Cardiac muscle cell (in vitro differentiated cells and primary cell): ENCODE measurements at regions not wholly inside any gene's neighbourhood (a gene's known extent, or its start where the extent isn't known, plus 50 kb on each side); places are given as distances from the start of the nearest gene placed in this dataset.

Experiments used
- DNase-seq, 2 donors: peaks; one replicate each; pipeline versions ENCODE4 v3.0.0 to v3.0.0-alpha.2; 2010 to 2017; ENCODE audit warnings: low read depth in 1 of 2, low spot score in 1 of 2
- H3K27ac ChIP-seq: fragments of 200-600 bp; sonication (generic); 2 replicates; pipeline ENCODE4 v1.5.1; 2016
- H3K27me3 ChIP-seq: fragments of 200-600 bp; sonication (generic); 2 replicates; pipeline ENCODE4 v1.6.0; 2016; ENCODE audit warnings: control low read depth
- H3K36me3 ChIP-seq: fragments of 200-600 bp; sonication (generic); 2 replicates; pipeline ENCODE4 v1.5.1; 2016; ENCODE audit warnings: control low read depth
- H3K4me1 ChIP-seq: fragments of 200-600 bp; sonication (generic); 2 replicates; pipeline ENCODE4 v1.8.1; 2017; ENCODE audit warnings: low read depth, mild to moderate bottlenecking, mixed run types
- H3K4me3 ChIP-seq: fragments of 200-600 bp; sonication (generic); 2 replicates; pipeline ENCODE4 v1.5.1; 2016; ENCODE audit warnings: mild to moderate bottlenecking
- H3K9me3 ChIP-seq: fragments of 200-600 bp; sonication (generic); 2 replicates; pipeline ENCODE4 v1.5.1; 2017; ENCODE audit warnings: low read depth, mild to moderate bottlenecking, control low read depth
- TF ChIP-seq, protein P1 (sequence below): IDR thresholded peaks from 2 replicates; pipeline ENCODE4 v1.5.1; 2012; ENCODE audit warnings: low read depth, mild to moderate bottlenecking, low read length

DNA sequence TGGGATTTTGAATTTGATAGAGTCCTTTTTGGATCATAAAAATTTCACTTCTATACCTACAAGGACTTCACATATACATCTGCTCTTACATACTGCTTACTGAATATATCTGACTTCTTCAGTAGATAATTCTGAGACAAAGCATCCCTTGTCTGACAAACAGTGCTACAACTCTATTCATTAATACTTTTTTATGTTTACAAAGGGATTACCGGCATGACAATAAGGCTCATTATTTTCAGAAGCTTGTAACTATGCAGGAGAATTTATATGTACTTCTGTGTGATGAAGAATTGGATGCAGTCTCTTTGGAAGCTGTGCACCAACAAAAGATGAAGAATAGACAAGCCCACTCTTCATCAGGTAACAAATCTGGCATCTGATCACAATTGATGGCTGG is 1070.3 kb downstream of the STIM2 start:
- TF ChIP-seq, protein P1, sequence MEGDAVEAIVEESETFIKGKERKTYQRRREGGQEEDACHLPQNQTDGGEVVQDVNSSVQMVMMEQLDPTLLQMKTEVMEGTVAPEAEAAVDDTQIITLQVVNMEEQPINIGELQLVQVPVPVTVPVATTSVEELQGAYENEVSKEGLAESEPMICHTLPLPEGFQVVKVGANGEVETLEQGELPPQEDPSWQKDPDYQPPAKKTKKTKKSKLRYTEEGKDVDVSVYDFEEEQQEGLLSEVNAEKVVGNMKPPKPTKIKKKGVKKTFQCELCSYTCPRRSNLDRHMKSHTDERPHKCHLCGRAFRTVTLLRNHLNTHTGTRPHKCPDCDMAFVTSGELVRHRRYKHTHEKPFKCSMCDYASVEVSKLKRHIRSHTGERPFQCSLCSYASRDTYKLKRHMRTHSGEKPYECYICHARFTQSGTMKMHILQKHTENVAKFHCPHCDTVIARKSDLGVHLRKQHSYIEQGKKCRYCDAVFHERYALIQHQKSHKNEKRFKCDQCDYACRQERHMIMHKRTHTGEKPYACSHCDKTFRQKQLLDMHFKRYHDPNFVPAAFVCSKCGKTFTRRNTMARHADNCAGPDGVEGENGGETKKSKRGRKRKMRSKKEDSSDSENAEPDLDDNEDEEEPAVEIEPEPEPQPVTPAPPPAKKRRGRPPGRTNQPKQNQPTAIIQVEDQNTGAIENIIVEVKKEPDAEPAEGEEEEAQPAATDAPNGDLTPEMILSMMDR: no peak
- DNase-seq: no peak
- no peaks in the 10 kb centered on the region for H3K9me3 ChIP-seq

DNA sequence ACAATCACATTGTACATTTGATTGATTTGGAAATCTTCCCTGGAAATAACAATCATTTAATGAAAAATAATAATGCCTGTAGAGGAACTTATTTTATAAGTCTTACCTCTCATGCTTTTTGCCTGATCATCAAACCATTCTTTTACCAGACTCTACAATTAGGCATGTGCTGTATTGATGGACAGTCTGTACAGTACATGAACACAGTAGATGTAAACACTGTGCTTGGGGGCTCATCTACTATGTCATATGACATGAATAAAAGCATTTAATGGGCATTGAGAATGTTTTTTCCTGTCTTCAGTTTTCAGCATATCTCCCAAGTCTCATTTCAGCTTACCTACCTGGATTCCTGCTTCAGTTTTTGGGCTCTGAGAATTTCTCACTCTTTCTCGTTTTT is 1070.9 kb downstream of the STIM2 start:
- Histone ChIP-seq H3K27me3 (no peaks in the 10 kb centered on the region), H3K36me3 (no peaks in the 10 kb centered on the region), H3K4me3 (no peak overlapping the region), H3K9me3 (no peaks in the 10 kb centered on the region), H3K27ac (no peak overlapping the region), H3K4me1 (no peaks in the 10 kb centered on the region)
- TF ChIP-seq, protein P1: no peak
- no peak for DNase-seq

More for the DNA sequence above, 1070.3 kb downstream of the STIM2 start:
- H3K4me1 ChIP-seq: no peaks in the 10 kb centered on the region
- no peak overlapping the region for H3K27ac ChIP-seq
- no peaks in the 10 kb centered on the region for H3K27me3 ChIP-seq
- H3K4me3 ChIP-seq: no peak overlapping the region
- H3K36me3 ChIP-seq: no peaks in the 10 kb centered on the region

DNA sequence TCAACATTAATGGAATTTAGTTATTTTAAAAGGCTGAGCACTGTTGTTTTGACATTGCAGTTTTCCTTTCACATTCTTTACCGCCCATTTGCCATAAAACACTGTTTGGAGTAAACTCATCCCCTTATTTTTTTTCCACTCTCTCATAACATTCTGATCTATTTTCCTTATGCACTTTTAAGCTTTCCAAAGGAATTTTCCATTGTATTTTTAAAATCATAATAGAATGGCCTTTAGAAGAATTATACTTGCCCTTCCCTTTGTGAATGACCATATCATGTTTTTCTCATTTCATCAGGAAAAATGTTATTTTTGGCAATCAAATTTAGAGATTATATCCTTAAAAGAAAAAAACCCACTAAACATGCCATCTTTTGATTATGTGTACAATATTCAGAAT is 1074.2 kb downstream of the STIM2 start:
- no peak for DNase-seq
- no peaks in the 10 kb centered on the region for H3K27me3 ChIP-seq
- TF ChIP-seq, protein P1: no peak
- no peak overlapping the region for H3K27ac ChIP-seq
- H3K36me3 ChIP-seq: no peaks in the 10 kb centered on the region
- H3K4me1 ChIP-seq: no peaks in the 10 kb centered on the region
- no peak overlapping the region for H3K4me3 ChIP-seq
- no peaks in the 10 kb centered on the region for H3K9me3 ChIP-seq

DNA sequence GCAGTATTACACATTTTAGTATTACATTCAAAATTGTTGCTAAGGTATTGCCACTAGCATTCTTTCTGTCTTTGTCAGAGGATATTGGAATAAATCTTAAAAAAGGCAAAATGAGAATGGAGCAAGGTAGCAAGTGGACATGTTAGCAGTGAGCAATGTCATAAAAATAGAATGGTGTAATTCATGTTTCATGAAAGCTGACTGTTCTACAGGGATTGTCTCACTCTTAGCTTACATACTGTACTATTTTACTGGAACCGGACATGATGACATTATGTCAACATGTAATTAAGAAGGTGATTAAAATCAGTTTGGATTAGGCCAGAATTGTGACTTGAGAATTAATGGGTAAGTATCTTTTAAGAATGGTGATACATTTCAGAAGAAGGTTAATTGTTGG is 1086.2 kb downstream of the STIM2 start:
- no peak overlapping the region for H3K27ac ChIP-seq
- H3K4me1 ChIP-seq: no peaks in the 10 kb centered on the region
- H3K9me3 ChIP-seq: no peaks in the 10 kb centered on the region
- H3K4me3 ChIP-seq: no peak overlapping the region
- DNase-seq: no peak
- no peaks in the 10 kb centered on the region for H3K27me3 ChIP-seq
- TF ChIP-seq, protein P1: no peak
- H3K36me3 ChIP-seq: no peaks in the 10 kb centered on the region

DNA sequence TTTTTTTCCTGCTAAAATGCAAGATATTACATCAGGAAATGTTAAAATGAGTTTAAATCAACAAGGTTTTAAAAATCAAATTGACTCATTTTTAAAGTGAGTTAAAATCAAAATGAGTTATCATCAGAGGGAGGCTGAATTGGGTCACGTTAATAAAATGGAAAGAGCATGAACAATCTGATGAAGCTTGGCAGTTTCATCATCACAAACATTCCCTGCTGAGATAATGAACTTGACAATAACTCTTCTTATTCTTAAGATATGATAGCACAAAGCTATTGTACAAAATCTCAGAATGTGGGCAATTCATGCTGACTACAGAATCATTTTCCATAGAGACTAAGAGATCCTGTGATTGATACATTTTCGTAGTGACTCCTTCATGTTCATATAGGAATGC is 1086.7 kb downstream of the STIM2 start:
- Histone ChIP-seq H3K27me3 (no peaks in the 10 kb centered on the region), H3K27ac (no peak overlapping the region), H3K4me3 (no peak overlapping the region), H3K36me3 (no peaks in the 10 kb centered on the region), H3K4me1 (no peaks in the 10 kb centered on the region), H3K9me3 (no peaks in the 10 kb centered on the region)
- DNase-seq: no peak
- TF ChIP-seq, protein P1: no peak

DNA sequence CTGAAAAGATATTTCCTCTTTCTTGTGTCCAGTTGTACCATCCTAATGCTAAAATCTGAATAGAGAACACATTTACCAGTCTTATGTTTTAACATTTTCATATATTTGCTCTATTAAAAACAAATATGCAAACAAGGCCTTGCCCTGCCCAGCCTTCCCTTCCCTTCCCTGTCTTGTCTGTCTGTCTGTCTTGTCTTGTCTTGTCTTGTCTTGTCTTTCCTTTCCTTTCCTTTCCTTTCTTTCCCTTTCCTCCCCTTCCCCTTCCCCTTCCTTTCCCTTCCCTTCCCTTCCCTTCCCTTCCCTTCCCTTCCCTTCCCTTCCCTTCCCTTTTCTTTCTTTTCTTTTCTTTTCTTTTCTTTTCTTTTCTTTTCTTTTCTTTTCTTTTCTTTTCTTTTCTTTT is 1103.5 kb downstream of the STIM2 start:
- no peaks in the 10 kb centered on the region for H3K4me1 ChIP-seq
- no peaks in the 10 kb centered on the region for H3K9me3 ChIP-seq
- H3K27ac ChIP-seq: no peak overlapping the region
- TF ChIP-seq, protein P1: no peak
- DNase-seq: no peak
- H3K4me3 ChIP-seq: no peak overlapping the region
- no peaks in the 10 kb centered on the region for H3K36me3 ChIP-seq
- no peaks in the 10 kb centered on the region for H3K27me3 ChIP-seq
